Ureter (tissue), 1 donor: ENCODE measurements at regions not wholly inside any gene's neighbourhood (a gene's known extent, or its start where the extent isn't known, plus 50 kb on each side); places are given as distances from the start of the nearest gene placed in this dataset.
"Not testable (repeated sequence)": the region's sequence is repeated elsewhere in the genome, so short reads cannot be mapped to it uniquely, and the experiment has no call there.

Experiments used
- DNase-seq: peaks from one replicate; pipeline ENCODE4 v3.0.0-alpha.2; 2020; ENCODE audit warnings: low spot score
- donor health status: DM: yes; HTN: yes; CAD: no.

GRCh38 chr19:28444362-28444761 lies 768.6 kb downstream of the UQCRFS1 start:
- no peak for DNase-seq

DNA sequence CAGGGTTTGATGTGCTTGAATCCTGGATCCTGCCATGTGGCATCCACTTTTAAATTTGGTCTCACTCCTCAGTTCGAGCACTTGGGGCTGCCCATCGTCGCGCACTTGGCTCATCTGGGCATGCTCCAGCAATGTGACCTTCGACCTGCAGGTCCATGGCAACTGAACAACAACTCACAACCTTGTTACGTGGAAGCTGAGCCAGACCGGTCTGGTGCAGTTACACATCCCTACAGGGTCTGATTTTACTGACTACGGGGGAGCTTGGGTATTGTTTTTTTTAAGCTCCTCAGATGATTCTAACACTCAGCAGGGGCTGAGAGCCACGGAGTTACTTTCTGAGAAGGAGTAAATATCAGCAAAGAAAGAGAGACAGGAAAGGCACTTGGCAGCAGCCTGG lies 769.6 kb downstream of the UQCRFS1 start:
- DNase-seq = no peak

GRCh38 chr19:28437390-28438346 lies 775.3 kb downstream of the UQCRFS1 start:
- no peak for DNase-seq

- no peak for DNase-seq
These were observed 776.6 kb downstream of the UQCRFS1 start for GRCh38 chr19:28436320-28436719.

GRCh38 chr19:28435551-28436271 lies 777.2 kb downstream of the UQCRFS1 start:
- DNase-seq = no peak

DNA sequence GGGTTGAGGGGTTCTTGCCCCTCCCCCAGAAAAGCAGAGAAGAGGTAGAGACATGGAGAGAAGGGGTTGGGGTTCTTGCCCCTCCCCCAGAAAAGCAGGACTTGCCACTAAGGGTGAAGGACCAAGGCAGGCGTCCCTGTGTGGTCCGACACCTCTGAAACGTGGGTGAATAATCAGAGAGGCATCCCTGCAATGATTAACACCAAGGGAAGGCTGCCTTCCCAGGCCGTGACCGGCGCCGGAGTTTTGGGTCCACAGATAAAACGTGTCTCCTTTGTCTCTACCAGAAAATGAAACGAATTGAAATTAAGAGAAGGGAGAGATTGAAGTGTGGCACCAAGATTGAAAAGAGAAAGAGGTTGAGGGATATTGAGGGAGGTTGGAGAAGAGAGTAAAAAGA lies 778.2 kb downstream of the UQCRFS1 start:
- DNase-seq = not testable (repeated sequence)

GRCh38 chr19:28434365-28434764 lies 778.6 kb downstream of the UQCRFS1 start:
- not testable (repeated sequence) for DNase-seq

DNA sequence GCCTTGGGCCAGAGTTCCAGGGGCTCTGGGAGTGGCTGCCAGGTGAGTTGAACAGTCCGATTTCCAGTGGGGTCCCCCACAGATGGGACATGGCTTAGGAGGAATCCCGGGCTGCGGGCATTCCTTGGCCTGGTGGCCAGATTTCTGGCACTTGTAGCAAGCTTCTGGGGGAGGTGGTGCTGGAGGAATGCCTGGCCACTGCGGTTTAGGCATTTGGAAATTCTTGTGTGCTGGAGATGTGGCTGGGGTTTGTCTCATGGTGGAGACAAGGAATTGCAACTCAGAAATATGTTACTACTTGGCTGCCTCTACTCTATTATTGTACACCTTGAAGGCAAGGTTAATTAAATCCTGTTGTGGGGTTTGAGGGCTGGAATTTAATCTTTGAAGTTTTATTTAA lies 779.8 kb downstream of the UQCRFS1 start:
- not testable (repeated sequence) for DNase-seq

- DNase-seq = no peak
These were observed 782.7 kb downstream of the UQCRFS1 start for GRCh38 chr19:28430214-28430613.

- no peak for DNase-seq
These were observed 783.6 kb downstream of the UQCRFS1 start for GRCh38 chr19:28429356-28429755.

GRCh38 chr19:28428663-28429348 lies 784.1 kb downstream of the UQCRFS1 start:
- no peak for DNase-seq

GRCh38 chr19:28427376-28428083 lies 785.4 kb downstream of the UQCRFS1 start:
- no peak for DNase-seq

GRCh38 chr19:28426730-28427225 lies 786.2 kb downstream of the UQCRFS1 start:
- DNase-seq = no peak

DNA sequence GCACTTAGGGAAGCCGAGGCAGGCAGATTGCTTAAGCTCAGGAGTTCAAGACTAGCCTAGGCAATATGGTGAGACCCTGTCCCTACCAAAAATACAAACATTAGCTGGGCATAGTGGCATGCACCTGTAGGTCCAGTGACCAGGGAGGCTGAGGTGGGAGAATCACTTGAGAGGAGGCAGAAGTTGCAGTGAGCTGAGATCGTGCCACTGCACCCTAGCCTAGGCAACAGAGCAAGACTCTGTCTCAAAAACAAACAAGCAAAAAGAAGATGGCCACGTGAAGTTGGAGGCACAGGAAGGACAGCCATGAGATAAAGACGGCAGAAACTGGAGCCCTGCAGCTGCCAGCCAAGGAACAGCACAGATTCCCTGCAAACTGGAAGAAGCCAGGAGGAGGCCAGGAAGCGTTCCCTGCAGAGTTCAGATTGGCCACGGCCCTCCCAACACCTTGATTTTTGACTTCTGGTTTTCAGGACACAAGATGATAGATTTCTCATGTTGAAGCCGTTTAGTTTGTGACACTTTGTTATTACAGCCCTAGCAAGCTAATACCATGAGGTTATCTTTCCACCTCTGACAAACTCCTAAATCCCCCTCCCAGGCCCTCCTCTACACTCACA lies 786.7 kb downstream of the UQCRFS1 start:
- no peak for DNase-seq

DNA sequence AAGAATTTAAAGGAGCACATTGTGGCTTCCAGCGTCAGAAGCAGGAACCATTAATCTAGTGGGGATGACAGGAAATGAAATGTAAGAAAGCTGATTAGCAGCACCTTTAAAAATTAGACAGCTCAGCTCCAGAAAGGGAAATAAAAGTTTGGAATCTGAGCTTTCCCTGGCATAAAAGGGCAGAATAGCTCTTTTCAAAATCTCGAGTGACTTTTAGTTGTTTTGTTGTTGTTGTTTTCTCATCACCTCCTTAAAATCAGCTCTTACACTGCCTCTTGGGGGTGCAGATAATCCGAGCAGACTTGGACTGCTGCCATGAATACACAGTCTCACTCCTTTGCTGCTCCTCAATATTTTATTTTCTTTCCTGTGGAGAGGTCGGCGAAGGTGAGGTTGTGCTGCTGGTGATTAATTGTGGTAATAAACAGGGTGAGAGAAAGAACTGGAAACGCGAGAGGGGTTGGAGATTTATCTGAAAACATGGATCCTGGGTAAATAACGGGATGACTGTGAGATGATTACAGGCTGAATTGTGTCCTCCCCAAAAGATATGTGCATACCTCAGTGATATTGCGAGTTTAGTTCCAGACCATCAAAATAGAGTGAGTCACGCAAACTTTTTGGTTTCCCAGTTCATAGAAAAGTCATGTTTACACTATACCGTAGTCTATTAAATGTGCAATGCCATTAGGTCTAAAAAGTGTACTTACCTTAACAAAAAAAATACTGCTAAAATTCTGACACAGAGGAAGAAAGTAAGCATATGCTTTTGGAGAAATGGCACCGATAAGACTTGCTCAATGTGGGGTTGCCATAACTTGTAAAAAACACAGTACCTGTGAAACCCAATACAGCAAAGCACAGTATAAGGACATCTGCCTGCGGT lies 787.7 kb downstream of the UQCRFS1 start:
- no peak for DNase-seq

DNA sequence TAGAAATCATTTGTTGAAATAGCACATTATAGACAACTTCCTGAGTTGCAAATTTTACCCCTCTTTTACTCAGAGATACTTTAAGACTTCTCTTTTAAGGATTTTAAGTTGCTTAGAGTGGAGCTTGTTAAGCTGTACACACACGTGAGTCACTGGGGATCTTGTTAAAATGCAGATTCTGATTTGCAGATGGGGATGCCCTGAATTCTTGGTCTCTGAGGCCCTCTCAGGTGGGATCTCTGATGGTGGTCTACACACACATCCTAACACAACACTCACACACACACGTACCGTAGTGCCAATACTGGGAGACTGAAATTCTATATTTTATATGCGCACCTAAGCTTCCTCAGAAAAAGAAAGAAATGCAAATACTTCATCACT lies 788.3 kb downstream of the UQCRFS1 start:
- DNase-seq = no peak

GRCh38 chr19:28424077-28424476 lies 788.9 kb downstream of the UQCRFS1 start:
- DNase-seq = no peak

DNA sequence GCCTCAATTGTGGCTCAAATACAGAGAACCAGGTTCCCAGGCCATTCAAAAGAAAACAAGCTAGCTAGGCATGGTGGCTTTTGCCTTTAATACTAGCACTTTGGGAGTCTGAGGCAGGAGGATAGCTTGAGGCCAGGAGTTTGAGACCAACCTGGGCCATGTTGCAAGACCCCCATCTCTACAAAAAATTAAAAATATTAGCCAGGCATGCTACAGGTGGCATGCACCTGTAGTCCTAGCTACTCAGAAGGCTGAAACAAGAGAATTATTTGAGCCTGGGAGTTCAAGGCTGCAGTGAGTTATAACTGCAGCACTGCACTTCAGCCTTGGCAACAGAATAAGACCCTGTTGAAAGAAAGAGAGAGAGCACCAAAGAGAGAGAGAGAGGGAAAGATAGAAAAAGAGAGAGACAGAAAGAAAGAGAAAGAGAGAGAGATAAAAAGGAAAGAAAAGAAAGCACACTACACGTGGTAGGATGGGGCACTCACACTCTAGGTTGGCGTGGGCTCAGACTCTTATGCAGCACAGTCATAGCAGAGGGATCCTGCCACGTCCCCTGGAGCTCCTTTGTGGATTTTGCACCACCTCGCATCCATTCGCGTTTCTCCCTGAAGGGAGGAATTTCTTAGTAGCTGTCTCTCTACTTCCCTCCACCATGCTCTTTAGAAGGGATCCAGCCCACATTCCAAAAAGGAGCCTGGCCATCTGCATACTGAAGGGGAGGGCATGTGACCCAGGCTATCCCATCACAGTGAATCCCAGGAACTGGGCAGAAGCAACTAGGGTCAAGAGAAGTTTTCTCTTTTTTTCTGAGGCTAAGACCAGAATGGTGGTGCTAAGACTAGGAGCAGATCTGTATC lies 789.9 kb downstream of the UQCRFS1 start:
- DNase-seq = no peak

DNA sequence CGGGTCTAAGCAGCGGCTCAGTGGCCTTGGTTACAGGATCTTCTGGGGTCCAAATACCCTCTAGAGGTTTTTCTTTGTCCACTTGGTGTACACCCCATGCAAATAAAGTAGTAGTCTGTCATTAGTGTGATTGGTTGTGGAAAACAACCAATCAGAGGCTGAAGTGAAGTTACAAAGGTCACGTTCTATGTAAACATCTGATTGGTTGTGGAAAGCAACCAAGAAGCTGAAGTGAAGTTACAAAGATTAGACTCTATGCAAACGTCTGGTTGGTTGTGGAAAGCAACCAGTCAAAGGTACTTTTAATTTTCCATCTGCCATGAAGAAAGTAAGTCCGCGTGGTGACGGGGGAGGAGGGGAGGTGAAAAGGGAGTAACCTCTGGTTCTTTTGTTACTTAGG lies 790.9 kb downstream of the UQCRFS1 start:
- DNase-seq = no peak
